GM12878 (cell line): ENCODE measurements at regions not wholly inside any gene's neighbourhood (a gene's known extent, or its start where the extent isn't known, plus 50 kb on each side); places are given as distances from the start of the nearest gene placed in this dataset.
A peak's percentile ranks its signal among the peaks of the same experiment; 100 is the strongest.

Experiments used
- BCLAF1 ChIP-seq: fragments of 450-650 bp; IDR thresholded peaks from 2 replicates; pipeline ENCODE4 v1.6.1; 2017; ENCODE audit warnings: antibody characterized with exemption, mild to moderate bottlenecking, moderate library complexity
- EP300 ChIP-seq, 2 experiments: fragments of 150-350 bp in 1 of 2; IDR thresholded peaks; 2 replicates each; pipeline ENCODE4 v1.6.1; 2011 to 2012; ENCODE audit warnings: low read depth in 2 of 2, low read length in 2 of 2, borderline replicate concordance in 1 of 2, improper control_type of control experiment in 1 of 2, inconsistent platforms in 1 of 2; ENCODE audit not compliant: control insufficient read depth in 1 of 2
- IKZF1 ChIP-seq: fragments of 450-650 bp; conservative IDR thresholded peaks from 2 replicates; pipeline ENCODE4 v1.6.1; 2017; ENCODE audit warnings: antibody characterized with exemption, mild to moderate bottlenecking
- IKZF2 ChIP-seq, 2 experiments: fragments of 450-650 bp; IDR thresholded peaks; 2 replicates each; pipeline ENCODE4 v1.6.1; 2017; ENCODE audit warnings: mild to moderate bottlenecking in 2 of 2, moderate library complexity in 2 of 2
- KDM1A ChIP-seq: fragments of 200-600 bp; sonication (generic); IDR thresholded peaks from 2 replicates; pipeline ENCODE4 v1.6.1; 2016; ENCODE audit warnings: borderline replicate concordance
- MLLT1 ChIP-seq: fragments of 450-650 bp; IDR thresholded peaks from 2 replicates; pipeline ENCODE4 v1.6.1; 2016; ENCODE audit warnings: mild to moderate bottlenecking
- MTA2 ChIP-seq: fragments of 450-650 bp; IDR thresholded peaks from 2 replicates; pipeline ENCODE4 v1.6.1; 2016; ENCODE audit warnings: low read depth, mild to moderate bottlenecking, moderate library complexity
- MXI1 ChIP-seq: fragments of 150-350 bp; IDR thresholded peaks from 2 replicates; pipeline ENCODE4 v1.6.1; 2011; ENCODE audit warnings: low read depth, mild to moderate bottlenecking, inconsistent platforms, low read length, improper control_type of control experiment
- SREBF1 ChIP-seq: IDR thresholded peaks from 2 replicates; pipeline ENCODE4 v1.6.1; 2012; ENCODE audit warnings: mild to moderate bottlenecking, low read length
- USF2 ChIP-seq: IDR thresholded peaks from 2 replicates; pipeline ENCODE4 v1.6.1; 2011; ENCODE audit warnings: low read depth, low read length, improper control_type of control experiment, borderline replicate concordance
- WRNIP1 ChIP-seq: IDR thresholded peaks from 2 replicates; pipeline ENCODE4 v1.6.1; 2011; ENCODE audit warnings: low read depth, low read length, improper control_type of control experiment, borderline replicate concordance
- ZBTB40 ChIP-seq: fragments of 450-650 bp; IDR thresholded peaks from 2 replicates; pipeline ENCODE4 v1.6.1; 2016; ENCODE audit warnings: mild to moderate bottlenecking, moderate library complexity, borderline replicate concordance
- TF ChIP-seq, protein P1 (sequence below): fragments of 450-650 bp; IDR thresholded peaks from 2 replicates; pipeline ENCODE4 v1.6.1; 2017; ENCODE audit warnings: low read depth, mild to moderate bottlenecking, moderate library complexity
- TF ChIP-seq, protein P2 (sequence below): fragments of 450-650 bp; IDR thresholded peaks from 2 replicates; pipeline ENCODE4 v1.6.1; 2018; ENCODE audit warnings: mild to moderate bottlenecking, low read depth, moderate library complexity; ENCODE audit not compliant: partially characterized antibody

DNA sequence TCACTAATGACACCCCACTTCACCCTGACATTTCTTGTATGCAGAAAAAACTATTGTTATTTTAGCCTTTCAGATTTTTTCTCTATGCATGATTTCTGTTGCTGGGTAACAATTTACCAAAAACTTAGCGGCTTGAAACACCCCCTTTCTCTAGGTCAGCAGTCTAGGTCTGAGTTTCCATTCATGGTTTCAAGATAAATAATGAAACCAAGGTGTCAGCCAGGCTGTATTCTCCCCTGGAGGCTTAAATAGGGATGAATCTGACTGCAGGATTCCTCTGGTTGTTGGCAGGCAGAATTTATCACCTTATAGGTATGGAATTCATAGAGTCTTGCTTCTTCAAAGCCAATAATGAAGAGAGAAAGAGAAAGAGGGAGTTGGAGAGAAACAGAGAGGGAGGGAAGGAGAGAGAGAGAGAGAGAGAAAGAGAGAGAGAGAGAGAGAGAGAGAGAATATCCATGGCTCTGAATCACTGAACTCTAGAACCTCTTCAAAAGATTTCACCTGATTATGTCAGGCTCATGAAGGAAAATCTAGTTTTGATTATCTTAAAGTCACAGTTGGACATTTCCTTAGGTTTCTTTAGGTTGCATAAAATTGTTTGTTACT is 1224.6 kb upstream of the LRRTM3 start (continued):
- TF ChIP-seq BCLAF1 (no peak), IKZF2 (IDR thresholded peaks at IDR 0.05) (peak; percentile 65 to 72; a peak in 3 of 4 replicates), USF2 (no peak), WRNIP1 (no peak), MLLT1 (no peak), EP300 (IDR thresholded peaks at IDR 0.05; ENCODE audit: borderline replicate concordance in 1 of 2, control insufficient read depth in 1 of 2, low read depth in 2 of 2, low read length in 2 of 2) (peak; percentile 15 to 59; a peak in 1 of 4 replicates), ZBTB40 (no peak), KDM1A (no peak), MTA2 (peak; percentile 38; the same call in 1 of the 2 replicates), SREBF1 (no peak), IKZF1 (0 out of 2 replicates have a peak, but pooled peaks have one; percentile 21), MXI1 (peak; percentile 53; the same call in 1 of the 2 replicates)
- TF ChIP-seq, protein P1, sequence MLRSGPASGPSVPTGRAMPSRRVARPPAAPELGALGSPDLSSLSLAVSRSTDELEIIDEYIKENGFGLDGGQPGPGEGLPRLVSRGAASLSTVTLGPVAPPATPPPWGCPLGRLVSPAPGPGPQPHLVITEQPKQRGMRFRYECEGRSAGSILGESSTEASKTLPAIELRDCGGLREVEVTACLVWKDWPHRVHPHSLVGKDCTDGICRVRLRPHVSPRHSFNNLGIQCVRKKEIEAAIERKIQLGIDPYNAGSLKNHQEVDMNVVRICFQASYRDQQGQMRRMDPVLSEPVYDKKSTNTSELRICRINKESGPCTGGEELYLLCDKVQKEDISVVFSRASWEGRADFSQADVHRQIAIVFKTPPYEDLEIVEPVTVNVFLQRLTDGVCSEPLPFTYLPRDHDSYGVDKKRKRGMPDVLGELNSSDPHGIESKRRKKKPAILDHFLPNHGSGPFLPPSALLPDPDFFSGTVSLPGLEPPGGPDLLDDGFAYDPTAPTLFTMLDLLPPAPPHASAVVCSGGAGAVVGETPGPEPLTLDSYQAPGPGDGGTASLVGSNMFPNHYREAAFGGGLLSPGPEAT = peak; percentile 56; the same call in 1 of the 2 replicates
- TF ChIP-seq, protein P2, sequence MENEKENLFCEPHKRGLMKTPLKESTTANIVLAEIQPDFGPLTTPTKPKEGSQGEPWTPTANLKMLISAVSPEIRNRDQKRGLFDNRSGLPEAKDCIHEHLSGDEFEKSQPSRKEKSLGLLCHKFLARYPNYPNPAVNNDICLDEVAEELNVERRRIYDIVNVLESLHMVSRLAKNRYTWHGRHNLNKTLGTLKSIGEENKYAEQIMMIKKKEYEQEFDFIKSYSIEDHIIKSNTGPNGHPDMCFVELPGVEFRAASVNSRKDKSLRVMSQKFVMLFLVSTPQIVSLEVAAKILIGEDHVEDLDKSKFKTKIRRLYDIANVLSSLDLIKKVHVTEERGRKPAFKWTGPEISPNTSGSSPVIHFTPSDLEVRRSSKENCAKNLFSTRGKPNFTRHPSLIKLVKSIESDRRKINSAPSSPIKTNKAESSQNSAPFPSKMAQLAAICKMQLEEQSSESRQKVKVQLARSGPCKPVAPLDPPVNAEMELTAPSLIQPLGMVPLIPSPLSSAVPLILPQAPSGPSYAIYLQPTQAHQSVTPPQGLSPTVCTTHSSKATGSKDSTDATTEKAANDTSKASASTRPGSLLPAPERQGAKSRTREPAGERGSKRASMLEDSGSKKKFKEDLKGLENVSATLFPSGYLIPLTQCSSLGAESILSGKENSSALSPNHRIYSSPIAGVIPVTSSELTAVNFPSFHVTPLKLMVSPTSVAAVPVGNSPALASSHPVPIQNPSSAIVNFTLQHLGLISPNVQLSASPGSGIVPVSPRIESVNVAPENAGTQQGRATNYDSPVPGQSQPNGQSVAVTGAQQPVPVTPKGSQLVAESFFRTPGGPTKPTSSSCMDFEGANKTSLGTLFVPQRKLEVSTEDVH = no peak
